Neuronal stem cell (in vitro differentiated cells): ENCODE measurements at regions not wholly inside any gene's neighbourhood (a gene's known extent, or its start where the extent isn't known, plus 50 kb on each side); places are given as distances from the start of the nearest gene placed in this dataset.

Experiments
- DNase-seq: peaks from one replicate; pipeline ENCODE4 v3.0.0-alpha.2; 2013; ENCODE audit warnings: low spot score
- H2AFZ ChIP-seq: one replicate; pipeline ENCODE4 v1.6.1; 2013; ENCODE audit warnings: mild to moderate bottlenecking, low read length, inconsistent platforms
- H2AK5ac ChIP-seq: 2 replicates; pipeline ENCODE4 v1.6.1; 2013; ENCODE audit warnings: low read depth, mild to moderate bottlenecking, inconsistent platforms, low read length, moderate library complexity, mixed read lengths
- H2BK120ac ChIP-seq: 2 replicates; pipeline ENCODE4 v1.6.1; 2013; ENCODE audit warnings: low read depth, mild to moderate bottlenecking, inconsistent platforms, low read length, moderate library complexity, mixed read lengths
- H2BK12ac ChIP-seq: one replicate; pipeline ENCODE4 v1.6.1; 2013; ENCODE audit warnings: low read length, inconsistent platforms
- H2BK15ac ChIP-seq: 2 replicates; pipeline ENCODE4 v1.6.1; 2013; ENCODE audit warnings: mild to moderate bottlenecking, low read length, inconsistent platforms, mixed read lengths
- H2BK5ac ChIP-seq: one replicate; pipeline ENCODE4 v1.6.1; 2013; ENCODE audit warnings: inconsistent platforms, mild to moderate bottlenecking, low read length, moderate library complexity
- H3K14ac ChIP-seq: one replicate; pipeline ENCODE4 v1.6.1; 2013; ENCODE audit warnings: low read length, inconsistent platforms
- H3K18ac ChIP-seq: 2 replicates; pipeline ENCODE4 v1.6.1; 2013; ENCODE audit warnings: low read length, inconsistent platforms
- H3K23ac ChIP-seq: 2 replicates; pipeline ENCODE4 v1.6.1; 2013; ENCODE audit warnings: low read depth, mild to moderate bottlenecking, mixed read lengths, low read length, inconsistent platforms; ENCODE audit not compliant: poor library complexity
- H3K27ac ChIP-seq: replicated peaks from 3 replicates; pipeline ENCODE4 v1.5.1; 2013; ENCODE audit warnings: low read length, inconsistent platforms
- H3K27me3 ChIP-seq, 3 experiments: 2 replicates each; pipeline ENCODE4 v1.6.1; 2013; ENCODE audit warnings: low read length in 3 of 3, mild to moderate bottlenecking in 2 of 3, inconsistent platforms in 1 of 3, low read depth in 1 of 3, mixed read lengths in 1 of 3, moderate library complexity in 1 of 3; ENCODE audit not compliant: control insufficient read depth in 3 of 3, insufficient read depth in 3 of 3
- H3K36me3 ChIP-seq, 2 donors: replicated peaks in 1 of 2; 2 replicates each; pipeline ENCODE4 v1.6.1; 2013; ENCODE audit warnings: low read length in 2 of 2; ENCODE audit not compliant: control insufficient read depth in 2 of 2, insufficient read depth in 2 of 2
- H3K4ac ChIP-seq: 2 replicates; pipeline ENCODE4 v1.6.1; 2013; ENCODE audit warnings: inconsistent platforms, mild to moderate bottlenecking, low read length, moderate library complexity
- H3K4me1 ChIP-seq, 2 donors: 1 replicate in 1 of 2; 2 replicates in 1 of 2; pipeline ENCODE4 v1.6.1; 2013; ENCODE audit warnings: low read length in 2 of 2, low read depth in 1 of 2; ENCODE audit not compliant: control insufficient read depth in 2 of 2, insufficient read depth in 1 of 2
- H3K4me2 ChIP-seq: one replicate; pipeline ENCODE4 v1.6.1; 2013; ENCODE audit warnings: mild to moderate bottlenecking, low read length, inconsistent platforms; ENCODE audit not compliant: insufficient read depth, poor library complexity, severe bottlenecking
- H3K4me3 ChIP-seq, 2 donors: 2 replicates each; pipeline ENCODE4 v1.5.1; 2013; ENCODE audit warnings: low read length in 2 of 2, mild to moderate bottlenecking in 2 of 2, inconsistent platforms in 1 of 2, moderate library complexity in 1 of 2
- H3K79me1 ChIP-seq: one replicate; pipeline ENCODE4 v1.6.1; 2013; ENCODE audit warnings: low read depth, mild to moderate bottlenecking, inconsistent platforms, low read length, moderate library complexity
- H3K9ac ChIP-seq: one replicate; pipeline ENCODE4 v1.6.1; 2013; ENCODE audit warnings: mild to moderate bottlenecking, low read depth, low read length, inconsistent platforms; ENCODE audit not compliant: poor library complexity
- H3K9me3 ChIP-seq, 2 donors: replicated peaks in 1 of 2; 2 replicates each; pipeline versions ENCODE3 to v1.6.1; 2013; ENCODE audit warnings: low read length in 2 of 2, mild to moderate bottlenecking in 2 of 2, inconsistent platforms in 1 of 2, low read depth in 1 of 2, mixed read lengths in 1 of 2, moderate library complexity in 1 of 2; ENCODE audit not compliant: control insufficient read depth in 2 of 2, insufficient read depth in 1 of 2
- H4K8ac ChIP-seq: one replicate; pipeline ENCODE4 v1.6.1; 2013; ENCODE audit warnings: low read depth, mild to moderate bottlenecking, inconsistent platforms, low read length, moderate library complexity
- H4K91ac ChIP-seq: one replicate; pipeline ENCODE4 v1.6.1; 2013; ENCODE audit warnings: low read length, low read depth, mild to moderate bottlenecking, inconsistent platforms; ENCODE audit not compliant: poor library complexity
- WGBS, 2 donors: extraction: QIAGEN DNeasy Blood & Tissue Kit; methylation state at CpG; one replicate each; pipeline ENCODE4 v1.1.7; 2013; ENCODE audit warnings: missing lambda C conversion rate in 2 of 2, mixed read lengths in 1 of 2; ENCODE audit not compliant: insufficient read length in 2 of 2, insufficient replicate concordance in 1 of 2; ENCODE audit errors: extremely low coverage in 2 of 2; 5-methylcytosine and 5-hydroxymethylcytosine counted together

DNA sequence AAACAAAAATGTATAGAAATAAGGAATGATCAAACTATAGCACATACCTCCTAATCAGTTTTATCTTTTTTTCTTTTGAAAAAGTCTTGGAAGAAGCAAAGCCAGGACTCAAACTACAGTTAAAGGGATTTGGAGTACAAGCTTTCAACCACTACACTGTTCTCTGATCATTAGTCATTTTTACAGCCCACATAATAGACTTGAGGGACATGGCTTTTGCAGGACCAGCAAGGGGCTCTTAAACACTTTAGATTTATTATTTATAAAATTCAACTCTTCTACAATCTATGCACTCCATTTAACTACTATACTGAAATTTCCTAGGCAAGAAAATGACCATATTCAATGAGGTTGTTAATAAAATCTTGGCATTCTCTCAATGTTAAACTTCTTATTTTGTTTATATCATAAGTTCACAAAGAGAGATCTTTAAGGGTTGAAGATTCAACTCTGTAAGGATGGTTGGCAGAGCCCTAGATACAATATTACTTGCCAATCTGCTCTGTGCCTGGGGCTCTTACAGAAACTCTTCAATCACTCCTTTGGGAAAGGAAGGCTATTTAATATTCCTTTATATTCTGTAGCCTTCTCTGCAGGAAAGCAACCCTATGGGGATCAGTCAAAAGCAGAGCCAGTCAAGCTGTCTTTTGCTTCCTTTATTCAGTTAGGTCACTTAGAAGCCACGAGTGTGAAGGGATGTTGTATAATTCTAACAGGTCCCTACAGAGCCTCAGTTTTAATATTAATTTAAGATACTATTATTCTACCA is 557.7 kb upstream of the SGO1 start:
- Histone ChIP-seq H2AK5ac (no peak overlapping the region), H3K18ac (no peak overlapping the region), H3K79me1 (no peaks in the 10 kb centered on the region), H2BK120ac (no peak overlapping the region), H2BK12ac (no peak overlapping the region), H3K27me3 (no peaks in the 10 kb centered on the region), H2BK5ac (no peak overlapping the region), H3K23ac (no peak overlapping the region), H3K27ac (no peak overlapping the region), H4K91ac (no peak overlapping the region), H3K4me3 (no peak overlapping the region), H3K4me2 (no peak overlapping the region), H2AFZ (peak overlapping the region; percentile 68), H3K9me3 (no peaks in the 10 kb centered on the region), H2BK15ac (no peak overlapping the region), H3K4ac (no peak overlapping the region), H4K8ac (no peak overlapping the region), H3K4me1 (peaks cover 0 to 9% of the 10 kb centered on the region in 2 donors), H3K9ac (no peak overlapping the region), H3K14ac (no peak overlapping the region), H3K36me3 (no peaks in the 10 kb centered on the region)
- no peak for DNase-seq
- no CpG with 5 or more reads among the region's 1 CpG for WGBS, 2 donors

GRCh38 chr3:20742903-20743552 is 557.0 kb upstream of the SGO1 start:
- Histone ChIP-seq H3K9me3 (no peaks in the 10 kb centered on the region), H3K23ac (no peak overlapping the region), H2AFZ (peak overlapping the region; percentile 68), H3K9ac (no peak overlapping the region), H3K36me3 (no peaks in the 10 kb centered on the region), H2AK5ac (no peak overlapping the region), H4K91ac (no peak overlapping the region), H3K14ac (no peak overlapping the region), H2BK120ac (no peak overlapping the region), H2BK5ac (no peak overlapping the region), H3K4me2 (no peak overlapping the region), H3K27ac (no peak overlapping the region), H2BK15ac (no peak overlapping the region), H2BK12ac (no peak overlapping the region), H3K79me1 (no peaks in the 10 kb centered on the region), H4K8ac (no peak overlapping the region), H3K4me3 (no peak overlapping the region), H3K4ac (no peak overlapping the region), H3K18ac (no peak overlapping the region), H3K4me1 (peaks cover 0 to 9% of the 10 kb centered on the region in 2 donors), H3K27me3 (no peaks in the 10 kb centered on the region)
- no CpG with 5 or more reads among the region's 2 CpGs for WGBS, 2 donors
- no peak for DNase-seq

DNA sequence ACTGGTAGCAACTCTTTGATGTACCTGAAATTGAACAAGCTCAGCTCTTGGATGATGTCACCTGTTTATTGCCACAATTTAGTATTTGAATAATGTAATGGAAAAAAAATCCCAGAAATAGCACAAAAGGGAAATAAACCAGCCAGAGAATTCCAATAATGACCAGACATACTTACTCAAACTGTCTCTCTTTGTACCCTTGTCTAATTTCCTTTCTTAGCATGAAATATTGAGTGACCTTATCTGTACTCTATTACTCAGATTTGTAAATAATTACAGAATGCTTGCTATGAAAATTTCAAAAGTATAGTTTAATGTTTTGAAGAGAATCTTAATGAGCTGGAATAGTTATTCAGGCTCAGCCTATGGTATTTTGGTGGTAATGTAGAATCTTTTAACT is 555.4 kb upstream of the SGO1 start:
- H3K4me2 ChIP-seq: no peak overlapping the region
- no peak overlapping the region for H3K14ac ChIP-seq
- no peaks in the 10 kb centered on the region for H3K36me3 ChIP-seq
- no peak overlapping the region for H4K8ac ChIP-seq
- no peak overlapping the region for H2BK15ac ChIP-seq
- H3K27me3 ChIP-seq: no peaks in the 10 kb centered on the region
- no peak overlapping the region for H2BK120ac ChIP-seq
- no peak overlapping the region for H2BK5ac ChIP-seq
- no peak overlapping the region for H3K4me3 ChIP-seq
- H3K9ac ChIP-seq: no peak overlapping the region
- H2AFZ ChIP-seq: no peak overlapping the region
- no peak overlapping the region for H4K91ac ChIP-seq
- H3K4me1 ChIP-seq: peaks cover 0 to 9% of the 10 kb centered on the region in 2 donors
- no peak overlapping the region for H3K18ac ChIP-seq
- no peaks in the 10 kb centered on the region for H3K79me1 ChIP-seq
- no peak overlapping the region for H3K23ac ChIP-seq
- no peak overlapping the region for H2BK12ac ChIP-seq
- no peak for DNase-seq
- no peak overlapping the region for H3K27ac ChIP-seq
- H3K4ac ChIP-seq: no peak overlapping the region
- no peak overlapping the region for H2AK5ac ChIP-seq
- no peaks in the 10 kb centered on the region for H3K9me3 ChIP-seq

DNA sequence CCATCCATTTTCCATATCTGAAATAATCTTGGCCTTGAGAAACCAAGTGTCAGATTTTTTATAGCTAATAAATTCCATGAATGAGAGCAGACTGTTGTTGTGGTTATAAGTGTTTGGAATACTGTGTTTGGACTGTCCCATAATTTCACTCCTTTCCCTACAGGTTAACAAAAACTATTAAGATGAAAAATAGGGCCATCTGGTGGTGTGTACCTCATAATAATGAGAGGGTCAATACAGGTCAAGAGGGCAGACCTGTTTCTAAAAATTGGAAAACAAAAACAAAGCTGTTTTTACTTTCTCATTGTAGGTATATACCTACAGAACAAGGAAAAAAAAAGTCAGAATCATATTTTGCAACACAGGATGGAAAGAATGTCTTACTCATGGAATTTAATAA is 553.8 kb upstream of the SGO1 start:
- Histone ChIP-seq H3K9ac (no peak overlapping the region), H3K4me1 (peaks cover 2 to 9% of the 10 kb centered on the region in 2 donors), H2AK5ac (no peak overlapping the region), H3K27ac (no peak overlapping the region), H2BK12ac (no peak overlapping the region), H2BK120ac (no peak overlapping the region), H2AFZ (no peak overlapping the region), H3K14ac (no peak overlapping the region), H3K36me3 (no peaks in the 10 kb centered on the region), H2BK5ac (no peak overlapping the region), H4K8ac (no peak overlapping the region), H3K18ac (no peak overlapping the region), H3K79me1 (no peaks in the 10 kb centered on the region), H3K27me3 (no peaks in the 10 kb centered on the region), H3K4ac (no peak overlapping the region), H3K4me3 (no peak overlapping the region), H3K4me2 (no peak overlapping the region), H4K91ac (no peak overlapping the region), H3K23ac (no peak overlapping the region), H2BK15ac (no peak overlapping the region), H3K9me3 (no peaks in the 10 kb centered on the region)
- DNase-seq: no peak
